ENCODE measurements at regions not wholly inside any gene's neighbourhood (a gene's known extent, or its start where the extent isn't known, plus 50 kb on each side); places are given as distances from the start of the nearest gene placed in this dataset.
A peak's percentile ranks its signal among the peaks of the same experiment; 100 is the strongest.

- WGBS (ENCODE audit: insufficient coverage): 40% methylated on average over 1 of the region's 1 CpG
- no peak overlapping the region for H3K4me3 ChIP-seq (ENCODE audit: control insufficient read depth in 1 of 2, extremely low read depth in 1 of 2, low read length in 1 of 2)
- no peak overlapping the region for H3K4me3 Mint-ChIP-seq
- no peaks in the 10 kb centered on the region for H3K36me3 Mint-ChIP-seq
- no peaks in the 10 kb centered on the region for H3K27me3 ChIP-seq (replicated peaks in 1 of 2; ENCODE audit: control insufficient read depth in 2 of 2, extremely low read depth in 1 of 2, insufficient read depth in 2 of 2, low read length in 1 of 2)
- no peak overlapping the region for H3K27ac ChIP-seq (ENCODE audit: low read length)
- no peak for DNase-seq
- no peaks in the 10 kb centered on the region for H3K27me3 Mint-ChIP-seq
- H3K36me3 ChIP-seq (ENCODE audit: control insufficient read depth in 2 of 2, extremely low read depth in 1 of 2, insufficient read depth in 1 of 2, low read length in 1 of 2): no peaks in the 10 kb centered on the region
- ChIA-PET POLR2A (no interaction called here), CTCF (interaction anchor here in 1 of 2 donors (1.1 kb wide), 1 partner anchor 13 kb away, joined by 3 read pairs; no protein-coding TSS in a partner anchor)
- peaks cover 0 to 32% of the 10 kb centered on the region in 2 experiments for H3K4me1 ChIP-seq (ENCODE audit: control insufficient read depth in 1 of 2, extremely low read depth in 1 of 2, insufficient read depth in 2 of 2, low read length in 2 of 2)
- no peak for ATAC-seq (replicated peaks in 1 of 4)
- H3K27ac Mint-ChIP-seq: no peak overlapping the region
- H3K9me3 ChIP-seq: no peaks in the 10 kb centered on the region
- H3K4me1 Mint-ChIP-seq: peaks cover 30 to 40% (median 32%) of the 10 kb centered on the region in 3 donors
- no peaks in the 10 kb centered on the region for H3K9me3 Mint-ChIP-seq
Observed at GRCh38 chr3:178079966-178080365, 456.3 kb upstream of the KCNMB2 start.

- no peak overlapping the region for H3K27ac Mint-ChIP-seq
- H3K27ac ChIP-seq (ENCODE audit: low read length): no peak overlapping the region
- no peaks in the 10 kb centered on the region for H3K27me3 ChIP-seq (replicated peaks in 1 of 2; ENCODE audit: control insufficient read depth in 2 of 2, extremely low read depth in 1 of 2, insufficient read depth in 2 of 2, low read length in 1 of 2)
- ChIA-PET CTCF (no interaction called here), POLR2A (no interaction called here)
- peaks cover 41 to 56% (median 43%) of the 10 kb centered on the region in 3 donors for H3K4me1 Mint-ChIP-seq
- peaks cover 5 to 49% of the 10 kb centered on the region in 2 experiments for H3K4me1 ChIP-seq (ENCODE audit: control insufficient read depth in 1 of 2, extremely low read depth in 1 of 2, insufficient read depth in 2 of 2, low read length in 2 of 2)
- H3K4me3 Mint-ChIP-seq: no peak overlapping the region
- no peaks in the 10 kb centered on the region for H3K36me3 Mint-ChIP-seq
- no peaks in the 10 kb centered on the region for H3K9me3 Mint-ChIP-seq
- no peaks in the 10 kb centered on the region for H3K36me3 ChIP-seq (ENCODE audit: control insufficient read depth in 2 of 2, extremely low read depth in 1 of 2, insufficient read depth in 1 of 2, low read length in 1 of 2)
- H3K4me3 ChIP-seq (ENCODE audit: control insufficient read depth in 1 of 2, extremely low read depth in 1 of 2, low read length in 1 of 2): no peak overlapping the region
- ATAC-seq (replicated peaks in 1 of 4) (no peak), DNase-seq (no peak)
- H3K27me3 Mint-ChIP-seq: no peaks in the 10 kb centered on the region
- 100% methylated on average over 1 of the region's 4 CpGs for WGBS (ENCODE audit: insufficient coverage)
- no peaks in the 10 kb centered on the region for H3K9me3 ChIP-seq
Observed at GRCh38 chr3:178082326-178082906, 453.8 kb upstream of the KCNMB2 start.

- Histone ChIP-seq H3K4me1 (ENCODE audit: control insufficient read depth in 1 of 2, extremely low read depth in 1 of 2, insufficient read depth in 2 of 2, low read length in 2 of 2) (peaks cover 5 to 47% of the 10 kb centered on the region in 2 experiments), H3K36me3 (ENCODE audit: control insufficient read depth in 2 of 2, extremely low read depth in 1 of 2, insufficient read depth in 1 of 2, low read length in 1 of 2) (no peaks in the 10 kb centered on the region), H3K27me3 (replicated peaks in 1 of 2; ENCODE audit: control insufficient read depth in 2 of 2, extremely low read depth in 1 of 2, insufficient read depth in 2 of 2, low read length in 1 of 2) (no peaks in the 10 kb centered on the region), H3K4me3 (ENCODE audit: control insufficient read depth in 1 of 2, extremely low read depth in 1 of 2, low read length in 1 of 2) (no peak overlapping the region), H3K27ac (ENCODE audit: low read length) (peak overlapping the region; percentile 13), H3K9me3 (no peaks in the 10 kb centered on the region)
- ChIA-PET CTCF (interaction anchor here (0.6 to 0.7 kb wide), 6 partner anchors 9 to 1270 kb away, joined by 3 to 13 read pairs (median 4); no protein-coding TSS in a partner anchor), POLR2A (interaction anchor here in 1 of 2 donors (0.5 kb wide), 1 partner anchor 212 kb away, joined by 6 read pairs; no protein-coding TSS in a partner anchor)
- no CpG with 5 or more reads among the region's 6 CpGs for WGBS (ENCODE audit: insufficient coverage)
- H3K36me3 Mint-ChIP-seq: no peaks in the 10 kb centered on the region
- H3K4me1 Mint-ChIP-seq: peaks cover 41 to 56% (median 43%) of the 10 kb centered on the region in 3 donors
- no peaks in the 10 kb centered on the region for H3K9me3 Mint-ChIP-seq
- peak in 1 of 4 experiments; percentile 43 for ATAC-seq (replicated peaks in 1 of 4)
- H3K27me3 Mint-ChIP-seq: no peaks in the 10 kb centered on the region
- peak overlapping the region; percentile 14 to 46 (median 42) for H3K4me3 Mint-ChIP-seq
- DNase-seq: peak in 1 of 35 experiments; percentile 34
- H3K27ac Mint-ChIP-seq: peak overlapping the region; percentile 56 to 79
Observed at GRCh38 chr3:178083906-178084866, 452.1 kb upstream of the KCNMB2 start.

- ATAC-seq (replicated peaks in 1 of 4) (peak; percentile 79 to 96 (median 84)), DNase-seq (peak in 33 of 35 experiments; percentile 24 to 76 (median 51))
- CTCF ChIA-PET: interaction anchor here (0.6 to 0.7 kb wide), 5 partner anchors 8 to 1269 kb away, joined by 3 to 13 read pairs (median 4); no protein-coding TSS in a partner anchor
- Mint-ChIP-seq H3K4me1 (peaks cover 37 to 52% (median 38%) of the 10 kb centered on the region in 3 donors), H3K27ac (peak overlapping the region; percentile 56 to 79), H3K4me3 (peak overlapping the region; percentile 14 to 46 (median 42)), H3K36me3 (no peaks in the 10 kb centered on the region), H3K9me3 (no peaks in the 10 kb centered on the region), H3K27me3 (no peaks in the 10 kb centered on the region)
- Histone ChIP-seq H3K4me1 (ENCODE audit: control insufficient read depth in 1 of 2, extremely low read depth in 1 of 2, insufficient read depth in 2 of 2, low read length in 2 of 2) (peaks cover 5 to 42% of the 10 kb centered on the region in 2 experiments), H3K27me3 (replicated peaks in 1 of 2; ENCODE audit: control insufficient read depth in 2 of 2, extremely low read depth in 1 of 2, insufficient read depth in 2 of 2, low read length in 1 of 2) (no peaks in the 10 kb centered on the region), H3K4me3 (ENCODE audit: control insufficient read depth in 1 of 2, extremely low read depth in 1 of 2, low read length in 1 of 2) (peak overlapping the region in 1 of 2 donors; percentile 10), H3K9me3 (no peaks in the 10 kb centered on the region), H3K27ac (ENCODE audit: low read length) (no peak overlapping the region), H3K36me3 (ENCODE audit: control insufficient read depth in 2 of 2, extremely low read depth in 1 of 2, insufficient read depth in 1 of 2, low read length in 1 of 2) (no peaks in the 10 kb centered on the region)
- WGBS (ENCODE audit: insufficient coverage): 40% methylated on average over 3 of the region's 6 CpGs
- POLR2A ChIA-PET: interaction anchor here in 1 of 2 donors (0.5 to 0.6 kb wide), 2 partner anchors 211 to 1063 kb away, joined by 6 to 10 read pairs; no protein-coding TSS in a partner anchor
Observed at GRCh38 chr3:178084938-178085816, 451.1 kb upstream of the KCNMB2 start.

GRCh38 chr3:178085817-178086123 is 450.5 kb upstream of the KCNMB2 start:
- Mint-ChIP-seq H3K36me3 (no peaks in the 10 kb centered on the region), H3K27ac (peak overlapping the region; percentile 56 to 79), H3K9me3 (no peaks in the 10 kb centered on the region), H3K4me1 (peaks cover 34 to 46% (median 35%) of the 10 kb centered on the region in 3 donors), H3K4me3 (peak overlapping the region in 1 of 3 donors; percentile 46), H3K27me3 (no peaks in the 10 kb centered on the region)
- no peak overlapping the region for H3K27ac ChIP-seq (ENCODE audit: low read length)
- no peaks in the 10 kb centered on the region for H3K36me3 ChIP-seq (ENCODE audit: control insufficient read depth in 2 of 2, extremely low read depth in 1 of 2, insufficient read depth in 1 of 2, low read length in 1 of 2)
- POLR2A ChIA-PET: no interaction called here
- no peak for DNase-seq
- CTCF ChIA-PET: no interaction called here
- H3K9me3 ChIP-seq: no peaks in the 10 kb centered on the region
- H3K27me3 ChIP-seq (replicated peaks in 1 of 2; ENCODE audit: control insufficient read depth in 2 of 2, extremely low read depth in 1 of 2, insufficient read depth in 2 of 2, low read length in 1 of 2): no peaks in the 10 kb centered on the region
- no peak overlapping the region for H3K4me3 ChIP-seq (ENCODE audit: control insufficient read depth in 1 of 2, extremely low read depth in 1 of 2, low read length in 1 of 2)
- no peak for ATAC-seq (replicated peaks in 1 of 4)
- H3K4me1 ChIP-seq (ENCODE audit: control insufficient read depth in 1 of 2, extremely low read depth in 1 of 2, insufficient read depth in 2 of 2, low read length in 2 of 2): peaks cover 5 to 41% of the 10 kb centered on the region in 2 experiments
